Kidney (tissue), 13 donors: ENCODE measurements at regions not wholly inside any gene's neighbourhood (a gene's known extent, or its start where the extent isn't known, plus 50 kb on each side); places are given as distances from the start of the nearest gene placed in this dataset.

ENCODE experiments used
- DNase-seq, 5 donors: peaks; one replicate each; pipeline ENCODE4 v3.0.0-alpha.2; 2013 to 2020
- FAIRE-seq: peaks from 2 replicates; lab custom pipeline; 2012; peaks lifted over from hg19 to GRCh38; lab: Jason Lieb, UNC
- H3K27ac ChIP-seq, 2 donors: one replicate each; pipeline ENCODE4 v1.7.0; 2013; ENCODE audit warnings: low read depth in 2 of 2, low read length in 2 of 2, inconsistent platforms in 1 of 2
- H3K27me3 ChIP-seq: one replicate; pipeline ENCODE4 v1.7.1; 2013; ENCODE audit warnings: low read length, inconsistent platforms; ENCODE audit not compliant: control insufficient read depth, insufficient read depth
- H3K36me3 ChIP-seq, 3 donors: one replicate each; pipeline versions ENCODE4 v1.7.0 to v1.7.1; 2013; ENCODE audit warnings: low read length in 3 of 3, control low read depth in 1 of 3, inconsistent platforms in 1 of 3; ENCODE audit not compliant: insufficient read depth in 3 of 3, control insufficient read depth in 2 of 3
- H3K4me1 ChIP-seq, 3 donors: one replicate each; pipeline versions ENCODE4 v1.7.0 to v1.7.1; 2013; ENCODE audit warnings: low read length in 3 of 3, inconsistent platforms in 1 of 3, low read depth in 1 of 3; ENCODE audit not compliant: control insufficient read depth in 2 of 3, insufficient read depth in 2 of 3
- H3K4me3 ChIP-seq, 3 donors: one replicate each; pipeline versions ENCODE4 v1.7.0 to v1.8.1; 2013; ENCODE audit warnings: low read length in 3 of 3, control low read depth in 1 of 3, inconsistent platforms in 1 of 3
- H3K9ac ChIP-seq, 3 donors: one replicate each; pipeline versions ENCODE4 v1.7.0 to v1.7.1; 2013; ENCODE audit warnings: low read length in 3 of 3, control low read depth in 1 of 3, inconsistent platforms in 1 of 3
- H3K9me3 ChIP-seq, 3 donors: one replicate each; pipeline versions ENCODE4 v1.7.0 to v1.7.1; 2013; ENCODE audit warnings: low read length in 3 of 3, control low read depth in 1 of 3, inconsistent platforms in 1 of 3; ENCODE audit not compliant: control insufficient read depth in 2 of 3, insufficient read depth in 1 of 3
- CTCF ChIP-seq: IDR thresholded peaks from 3 replicates; pipeline ENCODE4 v1.5.1; 2012; ENCODE audit warnings: mild to moderate bottlenecking, moderate library complexity, borderline replicate concordance; ENCODE audit not compliant: insufficient read depth; ENCODE audit errors: extremely low read depth
- intact Hi-C: fragments of 100-400 bp; cut with DNase I; formaldehyde crosslinking; loops from one replicate; pipeline ENCODE4 v1.11.1; 2022
- donor health status: control.
- donor health status: control.
- donor health status: control.
- donor health status: control.
- donor health status: control.
- donor health status: DM: yes; HTN: yes; CAD: no.
- donor health status: Normal renal cell carcinoma (clear cell type).

GRCh38 chr1:104574620-104575019 is 824.9 kb downstream of the AMY1C start:
- Histone ChIP-seq H3K27ac (no peak overlapping the region), H3K9ac (no peak overlapping the region), H3K36me3 (no peaks in the 10 kb centered on the region), H3K27me3 (no peaks in the 10 kb centered on the region), H3K9me3 (no peaks in the 10 kb centered on the region), H3K4me3 (no peak overlapping the region), H3K4me1 (no peaks in the 10 kb centered on the region)
- FAIRE-seq (no peak), DNase-seq (no peak)
- intact Hi-C loops, result no loop called here
- TF ChIP-seq CTCF, result no peak

GRCh38 chr1:104592926-104593325 is 843.2 kb downstream of the AMY1C start:
- Histone ChIP-seq H3K27ac (no peak overlapping the region), H3K4me1 (no peaks in the 10 kb centered on the region), H3K9ac (no peak overlapping the region), H3K36me3 (no peaks in the 10 kb centered on the region), H3K9me3 (no peaks in the 10 kb centered on the region), H3K4me3 (no peak overlapping the region), H3K27me3 (no peaks in the 10 kb centered on the region)
- no peak for TF ChIP-seq CTCF
- intact Hi-C loops, result no loop called here
- DNase-seq (no peak), FAIRE-seq (no peak)

- Histone ChIP-seq H3K36me3 (no peaks in the 10 kb centered on the region), H3K9ac (no peak overlapping the region), H3K27ac (no peak overlapping the region), H3K27me3 (no peaks in the 10 kb centered on the region), H3K4me3 (no peak overlapping the region), H3K9me3 (no peaks in the 10 kb centered on the region), H3K4me1 (no peaks in the 10 kb centered on the region)
- DNase-seq (no peak), FAIRE-seq (no peak)
- intact Hi-C loops, result no loop called here
- TF ChIP-seq CTCF, result no peak
Observed at GRCh38 chr1:104593413-104594187, 843.9 kb downstream of the AMY1C start.
